LoVo (cell line): ENCODE measurements at regions not wholly inside any gene's neighbourhood (a gene's known extent, or its start where the extent isn't known, plus 50 kb on each side); places are given as distances from the start of the nearest gene placed in this dataset.

Experiments
- DNase-seq: peaks from one replicate; pipeline ENCODE4 v3.0.0-alpha.2; 2016; ENCODE audit warnings: low spot score

DNA sequence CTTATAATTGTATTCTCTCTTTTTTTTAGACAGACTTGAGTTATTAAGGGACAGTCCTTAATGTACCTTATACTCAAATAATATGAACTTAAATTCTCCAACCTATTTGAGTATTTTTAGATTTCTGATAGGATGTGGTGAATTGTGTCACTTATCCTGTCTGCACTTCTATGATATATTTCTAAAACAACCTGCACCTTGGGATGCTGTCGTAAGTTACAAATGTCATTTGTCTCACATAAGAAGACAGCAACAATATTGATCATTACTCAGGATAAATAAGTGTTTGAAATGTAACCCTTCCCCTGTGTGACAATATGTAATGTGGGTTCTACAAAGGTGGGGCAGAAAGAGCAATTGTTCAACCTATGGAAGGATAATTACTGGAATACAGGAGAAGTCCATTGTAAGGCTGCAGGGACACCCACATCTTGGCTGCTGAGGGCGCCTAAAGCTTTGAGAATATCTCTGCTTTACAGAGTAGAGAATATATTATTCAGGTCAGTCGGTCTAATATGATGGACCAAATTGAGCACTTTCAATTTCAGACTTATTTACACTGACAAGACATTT is 236.9 kb upstream of the PRR20A start:
- DNase-seq: no peak

DNA sequence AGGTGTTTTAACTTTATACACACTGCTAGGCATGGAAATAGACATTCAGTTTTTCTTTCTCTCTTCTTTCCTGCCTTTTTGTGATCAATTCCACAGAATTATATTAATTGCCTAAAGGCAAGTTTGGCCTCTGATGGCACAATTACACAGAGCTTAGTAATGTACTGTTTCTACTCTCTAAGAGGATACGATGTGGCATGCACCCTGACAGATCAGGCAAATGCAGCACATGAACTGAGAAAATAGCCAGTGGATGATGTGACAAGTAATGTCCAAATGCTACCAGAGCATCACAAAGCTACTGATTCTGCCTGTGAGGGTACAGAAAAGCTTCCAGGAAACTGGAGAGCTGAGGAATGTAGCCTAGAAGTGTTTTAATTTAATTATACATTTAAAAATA is 233.8 kb upstream of the PRR20A start:
- DNase-seq: no peak

DNA sequence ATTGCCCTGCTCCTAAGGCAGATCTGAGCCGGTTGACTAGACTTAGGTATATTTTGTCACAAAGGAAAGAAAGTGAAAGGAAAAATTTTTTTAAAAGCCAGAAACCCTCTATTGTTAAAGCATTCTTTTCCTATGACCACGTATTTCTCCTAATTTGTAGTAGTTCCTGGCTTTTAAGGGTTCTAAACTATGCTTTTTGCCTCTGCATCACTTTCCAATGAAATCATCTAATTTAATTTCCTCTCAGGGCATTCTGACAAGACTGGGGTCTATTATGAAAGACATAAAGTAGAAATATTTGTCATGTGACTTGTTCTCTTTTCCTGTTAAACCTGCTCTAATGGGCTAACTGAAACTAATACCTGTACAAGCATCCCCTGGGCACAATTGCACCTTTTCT is 233.0 kb upstream of the PRR20A start:
- DNase-seq: no peak

DNA sequence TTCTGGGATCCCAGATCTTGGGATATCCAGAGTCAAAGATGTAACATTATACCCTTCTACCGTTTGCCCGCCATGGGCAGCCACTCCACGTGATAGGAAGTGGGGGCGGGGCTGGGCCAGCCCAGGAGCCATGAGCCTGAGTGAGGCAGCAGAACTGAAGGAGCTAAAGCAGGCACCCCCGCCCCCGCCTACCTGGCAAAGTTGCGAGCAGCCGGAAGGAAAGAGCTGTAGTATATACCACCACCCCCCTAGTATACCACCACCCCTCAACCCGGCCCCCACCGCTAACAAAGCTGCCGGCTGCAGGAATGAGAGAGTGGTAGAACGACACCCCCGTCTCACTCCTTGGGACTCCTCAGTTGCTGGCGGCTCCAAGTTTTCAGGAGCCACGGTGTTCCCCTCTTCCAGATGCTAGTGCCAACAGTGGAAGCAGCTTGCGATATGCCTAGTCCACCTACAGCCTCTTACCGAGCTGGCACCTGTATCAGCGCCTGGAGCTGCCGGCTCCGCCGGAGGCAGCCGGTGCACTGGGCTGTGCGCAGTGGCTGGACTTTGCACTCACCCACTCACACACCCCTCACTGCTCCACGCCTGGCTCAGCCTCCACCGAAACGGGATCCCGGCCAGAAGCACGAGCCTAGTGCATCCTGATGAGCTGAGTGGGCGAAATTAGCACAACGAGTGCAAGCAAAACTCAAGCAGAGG is 230.7 kb upstream of the PRR20A start:
- DNase-seq: no peak

DNA sequence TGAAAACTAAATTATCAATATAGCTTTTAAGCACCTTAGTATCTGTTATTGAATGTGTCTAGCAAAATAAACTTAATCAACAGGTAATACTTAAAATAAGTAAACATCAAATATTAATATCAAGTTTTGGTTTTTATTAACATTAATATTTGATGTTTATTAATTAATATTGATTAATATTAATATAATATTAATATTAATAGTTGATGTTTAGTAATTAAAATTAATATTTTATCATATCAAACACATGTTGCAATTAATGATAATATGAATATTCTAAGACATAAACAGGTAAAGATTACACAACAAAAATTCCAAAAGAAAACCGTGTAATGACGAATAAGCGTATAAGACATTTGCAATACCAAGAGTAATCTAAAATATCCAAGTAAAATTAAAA is 222.8 kb upstream of the PRR20A start:
- no peak for DNase-seq

DNA sequence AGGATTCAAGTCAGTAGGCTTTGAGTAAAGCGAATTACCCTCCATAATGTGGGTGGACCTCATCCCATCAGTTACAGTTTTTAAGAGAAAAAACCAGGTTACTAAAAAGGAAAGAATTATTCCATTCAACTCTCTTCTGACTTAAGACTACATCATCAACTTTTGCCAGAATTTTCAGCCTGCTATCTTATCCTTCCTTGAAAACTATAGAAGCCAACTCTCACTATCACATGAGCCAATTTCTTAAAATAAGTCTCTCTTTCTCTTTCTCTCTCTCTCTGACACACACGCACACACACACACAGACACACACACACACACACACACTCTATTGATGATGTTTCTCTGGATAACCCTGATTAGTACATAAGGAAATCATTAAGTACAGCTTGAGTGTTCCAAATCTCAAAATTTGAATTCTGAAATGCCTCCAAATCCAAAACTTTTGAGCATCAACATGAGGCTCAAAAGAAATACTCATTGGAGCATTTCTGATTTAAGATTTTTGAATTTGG is 217.0 kb upstream of the PRR20A start:
- no peak for DNase-seq

DNA sequence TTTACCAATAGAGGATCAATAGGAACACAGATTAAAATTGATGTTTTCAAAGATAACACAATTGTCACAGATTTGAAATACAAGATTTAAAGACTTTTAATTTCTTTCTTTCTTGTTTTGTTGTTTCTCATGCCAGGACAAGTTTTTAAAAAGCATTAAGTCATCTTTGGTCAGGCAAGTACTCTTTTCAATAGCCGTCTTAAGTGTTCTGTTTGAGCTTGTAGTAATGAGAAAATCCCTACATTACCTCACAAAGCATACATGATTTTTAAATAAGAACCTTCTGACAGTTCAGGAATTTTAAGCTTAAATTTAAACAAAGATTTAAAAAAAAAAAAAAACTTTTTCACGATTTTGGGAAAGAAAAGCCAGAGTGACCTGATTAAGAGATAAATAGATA is 216.3 kb upstream of the PRR20A start:
- no peak for DNase-seq

DNA sequence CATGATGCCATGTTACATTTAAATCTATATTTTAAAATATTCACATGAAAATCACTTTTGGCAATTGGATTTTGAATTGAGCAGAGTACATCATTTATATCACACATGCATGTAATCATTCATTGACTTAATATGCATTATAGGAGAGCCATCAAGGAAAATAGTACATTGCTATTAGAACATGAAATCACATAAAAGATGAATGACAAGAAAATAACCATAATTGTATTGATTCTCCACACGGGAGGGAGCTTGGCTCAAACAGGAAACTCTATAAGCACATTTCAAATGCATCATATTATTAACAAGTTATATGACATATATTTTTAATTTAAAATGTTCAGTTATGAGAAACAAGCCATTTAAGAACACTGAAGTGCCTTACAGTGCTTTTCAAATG is 208.6 kb upstream of the PRR20A start:
- no peak for DNase-seq

DNA sequence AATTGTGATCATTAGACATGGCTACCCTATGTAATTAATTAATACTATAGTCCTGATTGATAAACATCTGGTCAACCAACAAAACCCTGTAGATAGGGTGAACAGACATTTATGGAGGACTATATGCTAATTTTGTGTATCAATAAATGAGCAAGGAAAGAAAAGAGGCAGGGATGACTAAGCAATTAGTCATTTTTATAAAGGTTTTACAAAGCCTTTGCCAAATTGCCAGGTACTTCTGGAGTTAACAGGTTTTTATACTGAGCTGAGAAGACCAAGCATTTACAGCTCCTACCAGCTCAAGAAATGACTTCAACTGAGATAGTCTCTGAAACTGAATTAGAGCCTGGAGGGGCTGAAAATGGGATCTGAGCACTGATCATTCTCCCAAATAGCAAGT is 186.8 kb upstream of the PRR20A start:
- no peak for DNase-seq

DNA sequence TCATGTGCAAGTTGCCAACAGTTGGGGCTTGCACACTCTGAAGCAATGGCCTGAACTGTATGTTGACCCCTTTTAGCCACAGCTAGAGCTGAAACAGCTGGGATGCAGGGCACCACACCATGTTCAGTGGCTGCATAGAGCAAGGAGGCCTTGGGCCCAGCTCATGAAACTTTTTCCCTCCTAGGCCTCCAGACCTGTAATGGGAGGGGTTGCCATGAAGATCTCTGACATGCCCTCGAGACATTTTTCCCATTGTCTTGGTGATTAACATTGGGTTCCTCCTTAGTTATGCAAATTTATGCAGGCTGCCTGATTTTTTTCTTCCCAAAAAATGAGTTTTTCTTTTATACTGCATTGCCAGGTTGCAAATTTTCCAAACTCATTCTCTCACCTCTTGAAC is 165.1 kb upstream of the PRR20A start:
- no peak for DNase-seq

DNA sequence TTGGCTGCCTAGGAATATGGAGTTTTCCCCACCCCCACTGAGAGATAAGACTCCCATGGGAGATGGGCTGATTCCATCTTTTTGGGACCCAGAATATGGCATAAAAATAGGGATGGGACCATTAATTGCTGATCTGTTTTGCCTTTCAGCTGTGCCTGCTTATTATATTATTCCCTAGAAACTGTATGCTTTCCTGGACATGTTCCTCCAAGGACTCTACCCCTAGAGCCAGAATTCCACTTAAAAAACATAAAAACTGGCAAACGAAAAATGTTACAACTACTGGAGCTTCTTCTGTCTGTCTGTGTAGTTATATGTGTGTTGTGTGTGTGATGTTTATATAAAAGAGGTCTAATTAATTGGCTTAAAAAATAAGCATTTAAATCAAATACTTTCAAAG is 159.9 kb upstream of the PRR20A start:
- DNase-seq: no peak

DNA sequence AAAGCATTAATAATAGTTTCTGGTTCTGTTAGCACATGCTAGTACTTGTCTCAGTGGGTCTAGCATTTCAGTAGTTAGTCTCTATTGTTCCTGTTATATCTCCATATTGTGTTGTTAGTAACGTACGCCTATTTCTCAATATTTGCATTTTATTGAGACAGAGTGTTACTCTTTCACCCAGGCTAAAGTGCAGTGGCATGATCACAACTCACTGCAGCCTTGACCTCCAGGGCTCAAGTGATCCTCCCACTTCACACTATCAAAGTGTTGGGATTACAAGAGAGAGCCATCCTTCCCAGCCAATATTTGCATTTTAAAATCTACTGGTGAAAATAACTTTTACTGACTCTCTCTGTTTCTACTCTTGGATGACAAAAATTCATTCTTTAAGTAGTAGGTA is 154.6 kb upstream of the PRR20A start:
- DNase-seq: no peak

DNA sequence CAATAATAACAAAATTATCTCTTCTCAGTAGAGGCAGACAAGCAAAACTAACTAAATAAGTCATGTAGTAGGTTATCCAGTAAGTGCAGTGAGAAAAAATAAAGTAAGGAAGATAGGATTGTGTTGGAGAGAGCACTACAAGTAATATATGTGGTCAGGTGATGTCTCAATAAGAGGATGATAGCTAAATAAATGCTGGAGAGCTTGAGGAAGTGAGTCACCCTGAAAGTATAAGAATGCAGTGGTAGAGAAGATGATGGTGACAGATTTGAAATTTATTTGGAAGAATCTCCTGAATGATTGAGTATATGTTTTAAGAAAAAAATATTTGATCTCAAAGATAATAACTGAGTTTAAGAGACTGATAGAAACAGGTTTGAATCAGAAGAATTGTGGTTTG is 152.2 kb upstream of the PRR20A start:
- DNase-seq: no peak

DNA sequence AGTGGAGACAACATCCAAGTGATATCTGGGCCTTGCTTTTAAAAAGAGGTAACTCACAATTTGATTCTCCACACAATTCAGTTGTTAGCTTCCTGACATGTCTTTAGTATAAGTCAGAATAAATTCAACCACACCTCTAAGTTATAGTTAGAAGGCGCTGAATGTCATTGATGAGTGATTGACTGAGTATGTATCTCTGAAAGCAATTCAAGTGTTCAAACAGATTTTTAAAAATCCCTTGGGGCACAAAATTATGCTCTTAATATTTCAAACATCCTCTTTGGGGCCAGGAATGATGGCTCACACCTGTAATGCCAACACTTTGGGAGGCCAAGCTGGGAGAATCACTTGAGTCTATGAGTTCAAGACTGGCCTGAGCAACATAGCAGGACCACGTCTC is 137.0 kb upstream of the PRR20A start:
- no peak for DNase-seq

DNA sequence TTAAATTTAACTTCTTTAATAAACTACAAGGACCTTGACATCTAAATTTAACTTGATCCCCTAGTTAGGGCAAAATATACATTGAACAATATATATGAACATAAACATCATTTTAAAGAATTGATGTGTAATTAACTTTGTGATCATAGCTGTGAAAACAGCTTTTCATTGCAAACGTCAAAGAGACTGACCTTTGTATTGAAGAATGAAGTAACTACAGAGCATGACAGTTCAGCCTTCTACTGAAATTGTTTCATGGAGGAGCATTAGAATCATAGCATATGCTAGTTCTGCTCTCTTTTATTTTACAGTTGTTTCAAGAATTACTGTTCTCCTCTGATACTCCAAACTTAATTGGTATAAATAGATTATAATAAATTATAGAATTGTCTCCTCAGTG is 123.4 kb upstream of the PRR20A start:
- DNase-seq: no peak

DNA sequence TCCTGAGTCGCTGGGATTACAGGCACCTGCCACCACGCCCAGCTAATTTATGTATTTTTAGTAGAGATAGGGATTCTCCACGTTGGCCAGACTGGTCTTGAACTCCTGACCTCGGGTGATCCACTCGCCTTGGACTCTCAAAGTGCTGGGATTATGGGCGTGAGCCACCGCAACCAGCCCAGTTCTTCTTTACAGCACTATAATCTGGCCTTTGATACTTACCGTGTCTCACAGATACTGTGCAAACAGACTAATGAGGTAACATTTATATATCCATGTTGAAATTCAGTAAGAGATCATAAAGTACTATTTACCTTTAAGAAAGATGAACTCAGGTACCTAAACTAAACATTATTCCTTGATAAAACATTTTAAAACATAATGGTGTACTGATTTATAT is 121.8 kb upstream of the PRR20A start:
- no peak for DNase-seq

DNA sequence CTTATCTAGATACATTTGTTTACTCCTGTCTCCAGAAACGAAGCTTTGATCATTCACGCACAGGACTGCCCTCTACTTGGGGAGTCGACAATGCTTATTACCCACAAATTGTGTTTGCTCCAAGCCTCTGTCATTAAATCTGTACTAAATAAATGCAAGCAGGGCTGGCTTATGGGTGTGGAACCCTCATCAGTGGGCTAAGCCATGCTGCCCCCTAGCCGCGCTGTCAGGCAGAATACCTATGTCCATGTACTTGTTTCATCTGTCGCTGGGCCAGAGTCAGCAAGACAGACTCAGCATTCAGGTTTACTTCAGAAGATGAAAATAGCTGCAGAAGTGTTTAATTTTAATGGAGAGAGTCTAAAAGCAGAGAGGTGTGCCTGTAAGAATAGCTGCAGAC is 110.0 kb upstream of the PRR20A start:
- DNase-seq: no peak

DNA sequence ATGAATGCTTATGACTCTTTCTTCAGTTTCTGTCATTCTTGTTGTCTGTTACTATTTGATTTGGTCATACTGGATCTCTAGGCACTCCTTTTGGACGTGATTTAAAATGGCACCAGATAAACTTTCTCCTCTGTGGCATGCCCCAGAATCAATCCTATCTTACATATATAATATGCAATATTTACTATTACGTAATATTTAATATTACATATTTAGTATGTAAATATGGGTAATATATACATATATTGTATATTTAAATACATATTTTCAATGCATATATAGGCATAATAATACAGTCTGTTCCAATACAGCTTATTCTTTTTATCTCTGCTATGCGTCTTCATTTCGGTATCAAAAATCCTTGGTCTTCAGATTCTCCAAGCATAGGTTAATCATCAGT is 104.4 kb upstream of the PRR20A start:
- DNase-seq: no peak

DNA sequence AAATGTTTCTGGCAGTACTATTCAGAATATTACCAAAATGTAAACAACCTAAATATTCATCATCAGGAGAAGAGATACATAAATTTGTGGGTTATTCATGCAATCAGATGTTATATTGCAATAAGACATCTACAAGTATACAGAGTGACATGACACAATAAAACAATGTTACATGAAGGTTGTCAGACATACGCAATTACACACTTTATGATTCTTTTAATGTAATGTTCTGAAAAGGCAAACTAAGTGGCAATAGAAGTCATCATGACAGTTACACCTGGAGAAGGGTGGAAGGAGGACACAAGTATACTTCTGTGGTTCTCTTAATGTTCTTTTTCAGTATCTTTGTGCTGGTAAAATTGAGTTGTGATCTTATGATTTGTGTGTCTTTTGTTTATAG is 95.8 kb upstream of the PRR20A start:
- DNase-seq: no peak

DNA sequence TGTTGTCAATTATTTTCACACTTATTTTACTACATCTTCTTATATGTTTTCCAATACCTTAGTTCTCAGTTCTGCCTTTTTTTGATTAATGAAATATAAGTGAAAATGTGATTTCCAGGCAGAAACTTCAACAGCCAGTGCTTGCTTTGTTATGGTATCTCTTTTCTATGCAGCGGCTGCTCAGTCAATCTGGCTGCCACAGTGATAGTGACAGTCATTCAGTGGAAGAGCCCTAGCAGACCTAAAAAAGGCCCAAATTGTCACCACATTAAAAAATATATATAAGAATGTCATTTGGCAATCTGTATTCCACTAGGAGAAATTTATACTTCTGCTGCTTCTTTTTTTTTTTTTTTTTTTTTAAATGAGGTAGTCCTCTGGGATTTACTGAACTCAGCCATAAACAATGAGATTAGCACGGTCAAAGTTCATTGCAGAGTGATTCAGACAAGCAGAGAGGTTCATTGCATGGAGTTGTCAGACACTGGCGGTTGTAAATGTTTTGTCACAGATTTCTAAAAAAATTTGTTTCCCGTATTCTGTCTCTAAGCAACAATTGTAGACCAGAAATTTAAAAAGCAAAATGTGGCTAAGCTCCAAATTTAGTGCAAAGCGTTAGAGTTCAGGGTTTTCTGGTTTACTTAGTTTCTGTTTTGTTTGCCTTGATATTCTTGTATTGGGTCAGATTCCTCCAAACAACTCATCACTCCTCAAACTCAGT is 94.7 kb upstream of the PRR20A start:
- DNase-seq: peak; percentile 48

DNA sequence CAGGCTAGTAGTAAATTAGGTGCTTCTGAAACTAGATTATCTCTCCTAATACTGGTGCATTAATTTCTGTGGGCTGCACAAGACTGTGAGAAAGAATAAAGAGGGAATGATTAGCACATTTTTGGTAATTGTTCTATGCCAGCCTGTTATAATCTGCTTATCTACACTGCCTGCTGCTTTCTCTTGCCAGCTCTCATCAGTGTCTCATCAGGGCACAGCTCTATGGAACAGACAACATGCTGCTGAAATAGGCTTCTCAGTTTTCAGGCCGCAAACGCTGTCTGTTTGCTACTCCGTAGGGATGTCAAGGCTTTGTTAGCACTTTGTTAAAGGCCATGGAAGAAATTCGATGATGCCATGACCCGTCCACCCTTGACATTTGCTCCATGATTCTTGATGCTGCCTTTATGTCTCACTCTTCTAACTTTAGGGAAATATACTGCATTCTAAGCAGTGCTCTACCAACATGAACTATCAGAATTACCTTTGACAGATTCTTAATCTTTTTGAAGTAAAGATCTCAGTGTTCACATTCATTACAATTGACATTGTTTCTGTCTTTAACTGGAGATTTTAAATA is 84.0 kb upstream of the PRR20A start:
- no peak for DNase-seq

DNA sequence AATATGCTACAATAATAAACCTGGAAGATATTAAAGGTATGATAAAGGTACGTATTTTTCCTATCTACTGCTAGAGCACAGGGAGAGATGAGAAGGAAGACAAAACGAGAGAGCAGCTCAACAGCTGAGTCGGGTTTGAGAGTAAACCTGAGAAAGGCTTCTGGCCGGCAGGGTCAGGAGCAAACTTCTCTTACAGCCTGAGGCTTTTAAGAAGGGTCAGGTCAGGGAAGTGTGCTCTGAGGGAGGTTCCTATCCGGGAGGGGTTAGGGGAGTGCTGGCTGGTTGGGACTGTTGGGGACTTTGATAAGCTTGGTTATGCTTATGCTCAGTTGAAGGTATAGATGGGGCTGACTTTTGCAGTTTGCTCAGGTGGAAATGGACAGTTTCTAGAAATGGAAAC is 77.7 kb upstream of the PRR20A start:
- DNase-seq: no peak

DNA sequence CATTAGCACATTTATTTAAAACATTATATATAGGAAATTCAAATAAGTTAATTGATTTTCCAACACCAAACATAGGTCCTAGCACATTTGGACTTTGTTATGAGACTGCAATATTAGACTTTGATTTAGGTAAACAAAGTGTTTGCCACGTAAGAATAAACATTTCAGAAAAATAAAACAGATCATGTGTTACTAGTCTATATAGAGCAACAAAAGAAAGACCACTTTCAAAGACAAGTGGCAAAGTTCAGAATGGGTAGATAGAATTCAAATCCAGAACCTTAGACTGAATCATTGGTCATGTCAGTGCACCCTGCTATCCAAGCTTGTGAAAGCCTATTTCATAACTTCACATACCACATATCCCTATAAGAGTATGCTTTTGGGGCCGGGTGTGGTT is 66.7 kb upstream of the PRR20A start:
- no peak for DNase-seq
